GM19240 (cell line): ENCODE measurements at regions not wholly inside any gene's neighbourhood (a gene's known extent, or its start where the extent isn't known, plus 50 kb on each side); places are given as distances from the start of the nearest gene placed in this dataset.
"Not testable (repeated sequence)": the region's sequence is repeated elsewhere in the genome, so short reads cannot be mapped to it uniquely, and the experiment has no call there.

Experiments
- DNase-seq: peaks from one replicate; pipeline ENCODE4 v3.0.0; 2011; ENCODE audit warnings: low spot score; ENCODE audit not compliant: insufficient read length

- DNase-seq: not testable (repeated sequence)
Measured at GRCh38 chrX:84858771-84859170, 144.9 kb upstream of the APOOL start.

DNA sequence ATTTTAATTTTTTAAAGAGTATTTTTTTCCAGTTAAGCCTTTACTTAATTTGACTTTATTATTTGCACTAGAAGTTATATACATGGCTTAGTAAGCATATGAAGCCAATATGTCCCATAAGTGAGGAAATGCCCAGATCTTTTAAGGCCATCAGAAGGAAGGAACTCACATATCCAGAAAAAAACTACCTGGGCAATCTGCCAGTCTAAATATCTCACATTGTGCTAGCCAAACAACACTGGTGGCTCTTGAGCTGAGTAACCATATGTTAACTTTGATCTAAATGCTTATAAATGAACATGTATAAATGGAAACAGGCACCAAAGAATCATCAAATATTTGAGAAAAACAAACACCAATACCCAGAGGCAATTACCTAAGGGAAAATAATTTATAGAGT lies 138.6 kb upstream of the APOOL start:
- no peak for DNase-seq

GRCh38 chrX:84870281-84870680 lies 133.4 kb upstream of the APOOL start:
- DNase-seq: not testable (repeated sequence)

- not testable (repeated sequence) for DNase-seq
Measured at GRCh38 chrX:84872160-84872771, 131.4 kb upstream of the APOOL start.

DNA sequence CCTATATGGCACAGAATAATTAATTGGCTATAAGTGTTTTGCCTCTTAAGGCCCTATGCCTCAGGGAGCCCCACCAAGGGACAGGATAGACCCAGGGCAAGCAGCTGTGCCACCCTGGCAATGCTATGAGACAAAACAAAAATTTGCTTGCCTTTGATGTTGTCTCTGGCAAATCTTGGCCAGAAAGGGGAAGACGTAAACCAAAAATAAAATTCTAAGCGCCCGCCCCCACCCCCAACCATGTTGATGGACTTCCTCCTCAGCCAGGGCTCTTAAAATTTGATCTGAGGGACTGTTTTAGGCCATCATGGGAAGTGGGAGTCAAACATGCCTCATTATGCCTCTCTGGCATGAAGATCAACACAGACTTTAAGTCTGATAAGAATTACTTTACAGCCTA lies 130.5 kb upstream of the APOOL start:
- DNase-seq: no peak

- no peak for DNase-seq
Measured at GRCh38 chrX:84876876-84877275, 126.8 kb upstream of the APOOL start.

GRCh38 chrX:84893897-84894296 lies 109.8 kb upstream of the APOOL start:
- DNase-seq: no peak

DNA sequence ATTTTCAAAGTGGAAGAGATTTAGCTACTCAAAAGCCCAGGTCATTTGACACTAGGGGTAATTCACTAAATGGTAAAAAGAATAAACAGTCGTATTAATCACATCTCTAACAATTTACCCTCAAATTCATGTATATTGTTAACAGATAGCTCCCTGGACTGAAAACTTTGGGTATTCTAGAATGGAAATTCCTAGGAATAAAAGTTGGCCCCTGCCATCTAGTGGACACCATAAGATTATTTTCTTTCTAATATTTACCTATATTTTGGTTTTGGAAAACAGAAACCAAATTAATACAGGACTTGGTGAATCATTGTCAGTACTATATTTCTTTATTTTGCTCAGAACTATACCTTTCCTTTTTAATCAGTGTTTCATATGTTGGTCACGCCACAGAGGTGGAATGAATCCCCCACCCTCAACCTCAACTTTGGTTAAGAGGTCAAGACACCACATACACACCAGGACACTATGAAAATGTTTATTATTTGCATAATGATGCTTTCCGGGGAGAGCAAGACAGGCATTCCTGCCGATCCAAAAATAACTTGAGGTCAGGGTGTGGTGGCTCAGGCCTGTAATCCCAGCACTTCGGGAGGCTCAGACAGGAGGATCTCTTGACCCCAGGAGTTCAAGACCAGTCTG lies 96.2 kb upstream of the APOOL start:
- DNase-seq: no peak

GRCh38 chrX:84909151-84909550 lies 94.5 kb upstream of the APOOL start:
- no peak for DNase-seq

GRCh38 chrX:84924624-84925023 lies 79.1 kb upstream of the APOOL start:
- no peak for DNase-seq

DNA sequence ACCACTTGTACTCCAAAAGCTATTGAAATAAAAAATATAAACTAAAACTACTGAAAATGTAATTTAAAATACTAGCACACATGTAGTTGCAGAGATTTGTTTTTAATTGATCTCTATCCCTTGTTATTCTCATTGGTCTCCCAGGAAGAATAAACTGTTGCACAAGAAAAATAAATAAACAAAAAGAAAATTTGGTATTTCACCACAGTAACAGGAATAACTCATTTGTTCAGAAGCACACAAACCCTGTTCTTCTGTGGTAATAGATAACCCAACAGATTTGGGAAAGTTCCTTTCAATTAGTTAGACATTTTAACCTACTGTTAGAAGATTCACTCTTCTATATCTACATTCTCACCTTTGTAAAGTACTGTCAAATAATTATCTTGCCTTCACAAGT lies 70.9 kb upstream of the APOOL start:
- no peak for DNase-seq

DNA sequence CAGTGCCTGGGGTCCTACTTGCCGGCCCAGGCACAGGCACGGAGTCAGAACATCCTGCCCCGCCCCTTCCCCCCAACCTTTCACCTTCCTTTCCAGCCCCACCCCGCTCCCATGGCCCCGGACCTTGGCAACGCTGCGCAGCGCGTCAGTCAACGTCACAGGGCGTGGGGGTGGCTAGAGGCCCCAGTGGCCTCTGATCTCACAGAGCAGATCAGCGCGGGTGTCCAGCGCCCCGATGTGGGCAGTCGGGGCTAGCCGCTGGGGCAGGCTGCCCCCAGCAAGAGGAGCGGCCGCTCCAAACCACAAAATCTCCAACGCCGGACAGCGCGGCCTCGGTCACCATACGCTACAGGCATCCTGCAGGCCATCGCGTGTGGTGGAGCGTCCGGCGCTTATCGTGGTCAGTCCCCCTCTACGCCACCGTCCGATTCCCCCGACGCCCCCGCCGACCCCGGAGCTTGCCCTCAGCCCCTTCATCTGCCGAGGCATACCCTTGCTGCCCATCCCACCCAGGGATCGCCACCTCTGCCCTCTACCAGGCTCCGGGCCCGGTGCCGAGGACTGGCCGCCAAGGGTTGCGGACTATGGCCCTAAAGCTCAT lies 69.6 kb upstream of the APOOL start:
- DNase-seq: no peak
